Endometrium (tissue), 2 donors: ENCODE measurements at regions not wholly inside any gene's neighbourhood (a gene's known extent, or its start where the extent isn't known, plus 50 kb on each side); places are given as distances from the start of the nearest gene placed in this dataset.

ENCODE experiments used
- FAIRE-seq: peaks from 2 replicates; lab custom pipeline; 2012; peaks lifted over from hg19 to GRCh38; lab: Jason Lieb, UNC
- donor health status: control.
- donor health status: control.

DNA sequence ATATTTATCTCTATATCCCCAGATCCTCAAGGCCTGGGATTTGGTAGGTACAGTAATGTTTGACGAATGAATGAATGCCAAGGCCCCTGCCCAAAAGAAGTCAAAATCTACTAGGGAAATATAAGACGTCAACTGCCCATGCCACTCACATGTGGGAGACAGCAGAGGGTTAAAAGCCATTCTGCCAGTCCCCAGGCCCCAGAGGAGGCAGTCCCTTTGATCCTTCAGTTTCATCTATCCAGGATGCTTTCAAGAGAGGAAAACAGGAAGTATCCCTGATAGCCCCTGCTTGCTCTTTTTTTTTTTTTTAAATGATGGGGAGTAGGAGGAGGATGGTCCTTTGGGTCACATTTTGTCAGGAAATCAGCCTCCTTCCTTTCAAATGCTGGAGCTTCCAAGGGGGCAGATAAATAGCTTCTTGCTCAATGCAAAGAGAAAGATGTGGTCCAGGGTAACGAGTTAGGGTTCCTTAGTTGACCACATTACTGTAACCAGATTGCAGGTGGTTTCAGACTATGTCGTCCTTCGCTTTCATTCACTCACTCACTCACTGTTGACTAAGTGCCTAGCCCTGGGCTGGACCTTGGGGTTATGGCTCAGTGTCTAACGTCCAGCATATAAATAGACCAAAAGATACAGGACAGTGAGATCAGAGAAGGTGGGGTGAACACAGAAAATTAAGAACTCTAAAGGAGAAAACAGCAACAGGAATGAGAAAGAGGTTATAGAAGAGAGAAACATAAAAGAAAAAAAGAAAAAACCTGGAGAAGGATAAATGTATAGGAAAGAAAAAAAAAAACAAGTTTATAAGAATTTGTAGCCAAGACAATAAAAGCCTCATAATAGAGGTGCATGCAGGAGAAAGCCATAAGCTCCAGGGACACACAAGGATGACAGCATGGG lies 64.6 kb upstream of the PIM1 start:
- no peak for FAIRE-seq

DNA sequence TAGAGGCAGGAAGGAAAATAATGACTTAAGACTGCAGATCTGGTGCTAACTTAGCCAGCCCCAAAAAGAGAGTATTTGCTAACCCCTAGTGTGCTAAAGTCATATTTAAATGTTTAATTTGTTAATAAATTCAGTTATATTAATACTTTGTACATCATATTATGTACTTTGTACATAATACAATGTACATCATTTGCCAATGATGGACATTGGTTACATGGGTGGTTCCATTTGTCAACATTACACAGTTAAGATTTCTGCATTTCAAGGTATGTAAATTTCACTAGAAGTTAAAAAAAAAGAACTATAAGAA lies 63.9 kb upstream of the PIM1 start:
- FAIRE-seq = no peak

DNA sequence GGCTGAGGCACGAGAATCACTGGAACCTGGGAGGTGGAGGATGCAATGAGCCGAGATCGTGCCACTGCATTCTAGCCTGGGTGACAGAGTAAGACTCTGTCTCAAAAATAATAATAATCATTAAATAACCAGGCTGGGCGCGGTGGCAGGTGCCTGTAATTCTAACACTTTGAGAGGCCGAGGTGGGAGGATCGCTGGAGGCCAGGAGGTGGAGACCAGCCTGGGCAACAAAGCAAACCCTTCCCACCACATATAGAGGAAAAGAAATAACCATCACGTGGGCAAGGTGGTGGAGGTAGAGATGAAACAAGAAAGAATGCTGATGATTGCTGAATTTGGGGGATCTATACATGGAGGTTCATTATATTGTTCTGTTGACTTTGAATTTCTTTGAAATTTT lies 63.4 kb upstream of the PIM1 start:
- no peak for FAIRE-seq

- FAIRE-seq = no peak
Observed at GRCh38 chr6:37106982-37107491, 62.9 kb upstream of the PIM1 start.

- FAIRE-seq = no peak
Observed at GRCh38 chr6:37109714-37110499, 60.0 kb upstream of the PIM1 start.

DNA sequence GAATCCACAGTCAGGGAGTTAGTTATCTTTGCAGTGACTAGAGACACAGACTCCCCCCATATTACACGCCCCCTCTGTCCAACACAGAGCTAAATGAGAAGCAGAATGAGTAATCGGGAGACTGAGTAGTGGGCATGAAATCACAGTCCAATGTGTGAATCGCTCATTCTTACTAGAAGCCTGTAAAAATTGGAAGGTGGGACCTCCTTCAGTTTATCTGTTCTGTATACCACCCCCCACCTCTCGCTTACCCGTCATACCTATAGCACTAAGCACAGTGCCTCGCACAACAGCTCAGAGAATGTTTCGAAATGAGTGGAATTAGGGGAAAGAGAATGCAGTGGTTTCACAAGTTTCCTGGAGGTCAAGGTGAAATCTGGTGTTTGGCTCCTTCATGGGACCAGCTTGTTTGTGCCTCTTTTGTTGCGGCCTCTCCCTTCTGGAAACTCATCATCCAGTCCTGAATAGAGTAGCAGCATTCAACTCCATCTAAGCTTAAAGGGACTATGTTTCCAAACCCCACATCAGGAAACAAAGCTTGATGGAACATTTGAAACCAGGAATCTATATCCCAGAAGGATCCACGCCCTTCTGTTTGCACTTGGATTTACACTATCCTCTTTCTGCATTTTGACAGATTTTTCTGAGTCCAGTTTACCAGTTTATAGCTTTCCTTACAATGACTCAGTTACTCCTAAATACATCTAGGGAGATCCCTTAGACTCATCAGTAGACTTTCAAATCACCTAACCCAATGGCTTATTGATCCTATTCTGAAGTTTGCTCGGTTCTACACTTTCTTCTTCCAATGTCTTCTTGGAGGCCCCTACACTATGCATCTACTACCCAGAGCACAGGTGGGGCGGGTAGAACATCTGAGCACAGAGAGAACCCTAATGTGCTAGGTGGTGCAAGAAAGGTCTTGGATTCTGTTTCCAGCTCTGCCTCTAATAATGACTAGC lies 59.2 kb upstream of the PIM1 start:
- FAIRE-seq = no peak

GRCh38 chr6:37113976-37114375 lies 56.0 kb upstream of the PIM1 start:
- FAIRE-seq = no peak

GRCh38 chr6:37114612-37115011 lies 55.3 kb upstream of the PIM1 start:
- FAIRE-seq = no peak

DNA sequence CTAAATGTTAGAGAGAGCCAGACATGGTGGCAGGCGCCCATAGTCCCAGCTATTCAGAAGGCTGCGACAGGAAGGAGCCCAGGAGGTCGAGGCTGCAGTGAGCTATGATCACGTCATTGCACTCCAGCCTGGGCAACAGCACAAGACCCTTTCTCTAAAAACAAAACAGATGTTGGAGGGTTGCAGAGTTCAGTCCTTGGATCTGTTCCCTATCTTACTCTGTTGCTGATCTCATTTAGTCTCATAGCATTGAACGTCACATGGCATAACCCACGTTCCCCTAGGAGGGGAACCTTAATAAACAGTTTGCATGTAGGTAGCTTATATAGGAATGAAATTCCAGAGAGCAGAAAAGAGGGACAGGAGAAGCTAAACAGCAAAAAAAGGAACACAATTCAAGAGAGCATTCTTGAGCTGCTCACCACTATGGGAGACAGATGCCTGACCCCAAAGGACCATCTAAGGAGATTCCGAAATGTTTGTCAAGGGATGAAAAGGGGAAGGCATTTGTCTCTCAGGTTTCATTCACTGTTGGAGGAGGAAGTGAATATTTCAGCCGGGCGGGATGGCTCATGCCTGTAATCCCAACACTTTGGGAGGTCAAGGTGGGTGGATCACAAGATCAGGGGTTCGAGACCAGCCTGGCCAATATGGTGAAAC lies 54.6 kb upstream of the PIM1 start:
- FAIRE-seq = no peak

DNA sequence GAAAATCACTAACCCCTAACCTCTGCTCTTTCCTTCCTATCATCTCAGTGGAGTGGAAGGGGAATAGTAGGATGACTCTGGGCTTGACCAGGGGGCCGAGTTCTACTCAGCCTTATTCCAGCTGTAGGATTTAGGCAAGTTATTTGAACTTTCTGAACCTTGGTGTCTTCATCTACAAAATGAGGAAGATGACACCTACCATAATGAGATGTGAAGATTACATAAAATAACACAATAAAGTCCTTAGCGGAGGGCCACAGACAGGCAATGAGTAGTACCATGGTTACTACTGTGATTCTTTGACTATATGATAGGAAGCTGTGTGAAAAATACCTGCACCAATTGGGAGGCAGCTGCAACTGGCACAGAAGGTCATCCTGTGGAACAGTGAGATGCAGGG lies 53.6 kb upstream of the PIM1 start:
- FAIRE-seq = no peak

- no peak for FAIRE-seq
Observed at GRCh38 chr6:37119387-37119886, 50.5 kb upstream of the PIM1 start.
